ENCODE measurements at regions not wholly inside any gene's neighbourhood (a gene's known extent, or its start where the extent isn't known, plus 50 kb on each side); places are given as distances from the start of the nearest gene placed in this dataset.
A peak's percentile ranks its signal among the peaks of the same experiment; 100 is the strongest.

- peaks cover 17 to 27% of the 10 kb centered on the region in 2 donors for H3K4me1 ChIP-seq (ENCODE audit: control insufficient read depth in 1 of 2, insufficient read depth in 2 of 2, low read length in 2 of 2)
- no peaks in the 10 kb centered on the region for H3K36me3 ChIP-seq (ENCODE audit: control insufficient read depth in 1 of 2, insufficient read depth in 2 of 2, low read length in 2 of 2)
- H3K9ac ChIP-seq (ENCODE audit: low read depth in 1 of 2, low read length in 2 of 2) = peak overlapping the region; percentile 82 to 93
- H3K9me3 ChIP-seq (ENCODE audit: control insufficient read depth in 1 of 2, low read length in 2 of 2) = no peaks in the 10 kb centered on the region
- peak overlapping the region; percentile 98 for H3K27ac ChIP-seq (ENCODE audit: low read depth, low read length)
- peak overlapping the region in 1 of 2 donors; percentile 76 for H3K4me3 ChIP-seq (ENCODE audit: low read depth in 1 of 2, low read length in 2 of 2)
- H3K27me3 ChIP-seq (ENCODE audit: control insufficient read depth in 1 of 2, insufficient read depth in 2 of 2, low read length in 2 of 2) = no peaks in the 10 kb centered on the region
Observed at GRCh38 chr1:244968881-244969280, 104.5 kb upstream of the HNRNPU start.

GRCh38 chr1:244968471-244968871, 104.1 kb upstream of the HNRNPU start:
- Histone ChIP-seq H3K27me3 (ENCODE audit: control insufficient read depth in 1 of 2, insufficient read depth in 2 of 2, low read length in 2 of 2) (no peaks in the 10 kb centered on the region), H3K36me3 (ENCODE audit: control insufficient read depth in 1 of 2, insufficient read depth in 2 of 2, low read length in 2 of 2) (no peaks in the 10 kb centered on the region), H3K4me1 (ENCODE audit: control insufficient read depth in 1 of 2, insufficient read depth in 2 of 2, low read length in 2 of 2) (peaks cover 21 to 31% of the 10 kb centered on the region in 2 donors), H3K9me3 (ENCODE audit: control insufficient read depth in 1 of 2, low read length in 2 of 2) (no peaks in the 10 kb centered on the region), H3K27ac (ENCODE audit: low read depth, low read length) (peak overlapping the region; percentile 98), H3K9ac (ENCODE audit: low read depth in 1 of 2, low read length in 2 of 2) (no peak overlapping the region), H3K4me3 (ENCODE audit: low read depth in 1 of 2, low read length in 2 of 2) (no peak overlapping the region)

- no peak overlapping the region for H3K9ac ChIP-seq (ENCODE audit: low read depth in 1 of 2, low read length in 2 of 2)
- peaks cover 25 to 33% of the 10 kb centered on the region in 2 donors for H3K4me1 ChIP-seq (ENCODE audit: control insufficient read depth in 1 of 2, insufficient read depth in 2 of 2, low read length in 2 of 2)
- H3K27me3 ChIP-seq (ENCODE audit: control insufficient read depth in 1 of 2, insufficient read depth in 2 of 2, low read length in 2 of 2) = no peaks in the 10 kb centered on the region
- H3K27ac ChIP-seq (ENCODE audit: low read depth, low read length) = no peak overlapping the region
- no peaks in the 10 kb centered on the region for H3K36me3 ChIP-seq (ENCODE audit: control insufficient read depth in 1 of 2, insufficient read depth in 2 of 2, low read length in 2 of 2)
- H3K9me3 ChIP-seq (ENCODE audit: control insufficient read depth in 1 of 2, low read length in 2 of 2) = no peaks in the 10 kb centered on the region
- no peak overlapping the region for H3K4me3 ChIP-seq (ENCODE audit: low read depth in 1 of 2, low read length in 2 of 2)
Observed at GRCh38 chr1:244967159-244967558, 102.8 kb upstream of the HNRNPU start.

DNA sequence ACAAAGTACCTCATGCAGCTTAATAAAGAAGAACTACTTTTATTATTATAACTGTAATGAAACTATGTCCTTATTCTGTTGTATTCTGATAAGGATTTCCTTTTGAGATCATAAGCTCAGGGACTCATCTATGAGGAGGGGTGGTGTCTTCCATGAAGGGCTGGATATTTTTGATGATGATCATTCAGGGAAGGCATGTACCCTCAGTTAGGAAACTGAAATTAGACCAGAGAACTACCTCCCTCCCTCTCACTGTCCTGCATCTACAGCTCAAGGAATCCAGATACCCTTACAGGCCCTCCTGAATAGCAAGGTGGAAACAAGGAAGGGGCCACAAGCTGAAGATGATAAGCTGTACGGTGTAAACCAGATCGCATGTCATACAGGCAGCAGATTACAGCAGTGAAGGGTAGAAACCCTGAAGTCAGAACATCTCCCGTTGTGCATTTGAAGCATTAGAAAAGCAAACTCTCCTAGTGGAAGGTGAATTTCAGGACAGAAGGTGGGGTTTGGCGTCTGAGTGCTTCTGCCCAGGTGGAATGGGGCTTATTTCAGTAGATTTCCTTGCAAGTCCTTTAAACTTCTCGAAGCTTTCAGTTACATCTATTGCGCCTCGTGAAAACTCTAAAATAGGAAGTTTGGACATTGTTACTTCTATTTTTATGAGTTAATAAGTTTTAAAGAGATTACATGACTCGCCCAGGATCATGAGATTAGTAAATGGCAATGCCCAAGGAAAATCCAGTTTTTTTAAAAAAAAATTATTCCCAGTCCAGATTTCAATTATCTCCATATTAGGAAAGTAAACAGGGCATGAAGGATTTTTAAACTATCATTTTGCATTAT, 101.1 kb upstream of the HNRNPU start:
- no peak overlapping the region for H3K4me3 ChIP-seq (ENCODE audit: low read depth in 1 of 2, low read length in 2 of 2)
- no peak overlapping the region for H3K27ac ChIP-seq (ENCODE audit: low read depth, low read length)
- H3K9me3 ChIP-seq (ENCODE audit: control insufficient read depth in 1 of 2, low read length in 2 of 2) = no peaks in the 10 kb centered on the region
- peak overlapping the region; percentile 8 to 26 for H3K9ac ChIP-seq (ENCODE audit: low read depth in 1 of 2, low read length in 2 of 2)
- H3K4me1 ChIP-seq (ENCODE audit: control insufficient read depth in 1 of 2, insufficient read depth in 2 of 2, low read length in 2 of 2) = peaks cover 25 to 33% of the 10 kb centered on the region in 2 donors
- H3K27me3 ChIP-seq (ENCODE audit: control insufficient read depth in 1 of 2, insufficient read depth in 2 of 2, low read length in 2 of 2) = no peaks in the 10 kb centered on the region
- no peaks in the 10 kb centered on the region for H3K36me3 ChIP-seq (ENCODE audit: control insufficient read depth in 1 of 2, insufficient read depth in 2 of 2, low read length in 2 of 2)

DNA sequence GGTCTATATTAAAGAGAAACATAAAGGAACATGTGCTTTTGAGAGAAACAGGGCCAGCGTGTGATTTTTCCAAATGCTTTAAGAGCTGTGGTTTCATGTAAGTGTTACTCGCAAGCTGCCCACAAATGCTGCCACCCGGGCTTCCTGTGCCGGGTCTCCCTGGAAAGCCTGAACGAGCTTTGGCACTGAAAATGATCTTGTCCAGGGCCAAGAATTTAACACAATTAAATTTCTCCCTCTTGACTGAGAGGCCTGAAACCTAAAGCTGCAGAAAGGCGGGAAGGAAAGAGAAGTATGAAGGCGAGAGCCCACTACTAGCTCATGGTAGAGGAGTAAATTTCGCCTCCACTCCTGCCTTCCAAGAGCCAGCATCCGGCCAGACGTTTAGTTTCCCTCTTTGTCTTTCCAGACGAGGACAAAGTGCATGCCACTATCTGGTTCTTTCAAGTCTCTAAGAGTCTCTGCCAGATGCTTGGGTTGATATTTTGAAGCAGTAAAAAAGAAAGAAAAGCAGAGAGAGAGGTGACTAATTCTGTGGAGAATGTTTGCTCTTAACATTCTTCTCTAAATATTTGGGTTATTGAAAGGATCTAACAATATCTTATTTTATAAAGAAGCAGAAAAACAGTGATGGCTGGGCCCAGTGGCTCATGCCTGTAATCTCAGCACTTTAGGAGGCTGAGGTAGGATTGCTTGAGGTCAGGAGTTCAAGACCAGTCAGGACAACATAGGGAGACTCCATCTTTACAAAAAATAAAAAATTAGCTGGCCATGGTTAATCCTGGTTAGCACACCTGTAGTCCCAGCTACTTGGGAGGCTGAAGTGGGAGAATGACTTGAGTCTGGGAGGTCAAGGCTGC, 100.0 kb upstream of the HNRNPU start:
- Histone ChIP-seq H3K27ac (ENCODE audit: low read depth, low read length) (no peak overlapping the region), H3K9me3 (ENCODE audit: control insufficient read depth in 1 of 2, low read length in 2 of 2) (no peaks in the 10 kb centered on the region), H3K9ac (ENCODE audit: low read depth in 1 of 2, low read length in 2 of 2) (peak overlapping the region; percentile 45 to 58), H3K4me3 (ENCODE audit: low read depth in 1 of 2, low read length in 2 of 2) (peak overlapping the region; percentile 6 to 33), H3K36me3 (ENCODE audit: control insufficient read depth in 1 of 2, insufficient read depth in 2 of 2, low read length in 2 of 2) (no peaks in the 10 kb centered on the region), H3K27me3 (ENCODE audit: control insufficient read depth in 1 of 2, insufficient read depth in 2 of 2, low read length in 2 of 2) (no peaks in the 10 kb centered on the region), H3K4me1 (ENCODE audit: control insufficient read depth in 1 of 2, insufficient read depth in 2 of 2, low read length in 2 of 2) (peaks cover 25 to 32% of the 10 kb centered on the region in 2 donors)

DNA sequence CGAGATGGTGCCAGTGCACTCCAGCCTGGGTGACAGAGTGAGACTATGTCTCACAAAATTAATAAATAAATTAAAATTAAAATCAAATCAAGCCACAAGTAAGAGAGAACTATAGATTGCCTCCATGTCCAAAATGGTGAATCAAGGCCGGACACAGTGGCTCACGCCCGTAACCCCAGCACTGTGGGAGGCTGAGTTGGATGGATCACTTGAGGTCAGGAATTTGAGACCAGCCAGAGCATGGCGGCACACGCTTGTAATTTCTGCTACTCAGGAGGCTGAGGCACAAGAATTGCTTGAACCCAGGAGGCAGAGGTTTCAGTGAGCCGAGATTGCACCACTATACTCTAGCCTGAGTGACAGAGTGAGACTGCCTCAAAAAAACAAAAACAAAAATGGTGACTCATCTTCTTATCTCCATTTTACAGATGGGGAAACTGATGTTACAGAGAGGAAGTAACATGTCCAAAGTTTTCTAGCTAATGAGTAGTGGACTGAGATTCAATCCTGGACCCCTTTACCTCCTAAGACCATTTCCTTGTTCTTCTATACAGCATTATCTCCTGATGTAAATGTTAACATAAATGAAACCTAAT, 99.0 kb upstream of the HNRNPU start:
- Histone ChIP-seq H3K9me3 (ENCODE audit: control insufficient read depth in 1 of 2, low read length in 2 of 2) (no peaks in the 10 kb centered on the region), H3K4me1 (ENCODE audit: control insufficient read depth in 1 of 2, insufficient read depth in 2 of 2, low read length in 2 of 2) (peaks cover 23 to 25% of the 10 kb centered on the region in 2 donors), H3K27ac (ENCODE audit: low read depth, low read length) (no peak overlapping the region), H3K9ac (ENCODE audit: low read depth in 1 of 2, low read length in 2 of 2) (peak overlapping the region in 1 of 2 donors; percentile 45), H3K27me3 (ENCODE audit: control insufficient read depth in 1 of 2, insufficient read depth in 2 of 2, low read length in 2 of 2) (no peaks in the 10 kb centered on the region), H3K4me3 (ENCODE audit: low read depth in 1 of 2, low read length in 2 of 2) (no peak overlapping the region), H3K36me3 (ENCODE audit: control insufficient read depth in 1 of 2, insufficient read depth in 2 of 2, low read length in 2 of 2) (no peaks in the 10 kb centered on the region)

GRCh38 chr1:244962130-244962529, 97.8 kb upstream of the HNRNPU start:
- peaks cover 23 to 25% of the 10 kb centered on the region in 2 donors for H3K4me1 ChIP-seq (ENCODE audit: control insufficient read depth in 1 of 2, insufficient read depth in 2 of 2, low read length in 2 of 2)
- no peaks in the 10 kb centered on the region for H3K27me3 ChIP-seq (ENCODE audit: control insufficient read depth in 1 of 2, insufficient read depth in 2 of 2, low read length in 2 of 2)
- no peak overlapping the region for H3K9ac ChIP-seq (ENCODE audit: low read depth in 1 of 2, low read length in 2 of 2)
- H3K4me3 ChIP-seq (ENCODE audit: low read depth in 1 of 2, low read length in 2 of 2) = no peak overlapping the region
- H3K36me3 ChIP-seq (ENCODE audit: control insufficient read depth in 1 of 2, insufficient read depth in 2 of 2, low read length in 2 of 2) = no peaks in the 10 kb centered on the region
- no peaks in the 10 kb centered on the region for H3K9me3 ChIP-seq (ENCODE audit: control insufficient read depth in 1 of 2, low read length in 2 of 2)
- no peak overlapping the region for H3K27ac ChIP-seq (ENCODE audit: low read depth, low read length)

DNA sequence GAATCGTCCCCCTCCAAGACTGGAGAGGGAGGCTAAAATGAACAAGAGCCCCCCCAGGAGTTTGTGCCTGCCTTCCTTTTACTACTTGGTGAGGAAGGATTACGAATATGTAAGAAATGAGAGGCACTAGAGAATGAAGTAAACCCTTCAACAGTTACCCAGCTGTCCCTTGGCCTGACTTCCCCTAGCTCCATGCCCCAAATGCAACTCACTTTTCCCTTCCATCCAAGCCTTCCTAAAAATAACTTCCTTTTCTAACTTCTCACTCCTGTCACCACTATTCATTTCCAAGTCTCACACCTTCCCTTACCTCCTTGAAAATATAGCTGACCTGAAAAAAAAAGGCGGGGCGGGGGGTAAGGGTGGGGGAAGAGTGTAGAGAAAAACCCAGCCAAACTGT, 96.6 kb upstream of the HNRNPU start:
- Histone ChIP-seq H3K27me3 (ENCODE audit: control insufficient read depth in 1 of 2, insufficient read depth in 2 of 2, low read length in 2 of 2) (no peaks in the 10 kb centered on the region), H3K27ac (ENCODE audit: low read depth, low read length) (no peak overlapping the region), H3K36me3 (ENCODE audit: control insufficient read depth in 1 of 2, insufficient read depth in 2 of 2, low read length in 2 of 2) (no peaks in the 10 kb centered on the region), H3K4me1 (ENCODE audit: control insufficient read depth in 1 of 2, insufficient read depth in 2 of 2, low read length in 2 of 2) (peaks cover 23 to 25% of the 10 kb centered on the region in 2 donors), H3K4me3 (ENCODE audit: low read depth in 1 of 2, low read length in 2 of 2) (no peak overlapping the region), H3K9me3 (ENCODE audit: control insufficient read depth in 1 of 2, low read length in 2 of 2) (no peaks in the 10 kb centered on the region), H3K9ac (ENCODE audit: low read depth in 1 of 2, low read length in 2 of 2) (no peak overlapping the region)

GRCh38 chr1:244958593-244958992, 94.2 kb upstream of the HNRNPU start:
- H3K36me3 ChIP-seq (ENCODE audit: control insufficient read depth in 1 of 2, insufficient read depth in 2 of 2, low read length in 2 of 2) = no peaks in the 10 kb centered on the region

GRCh38 chr1:244957525-244957924, 93.2 kb upstream of the HNRNPU start:
- peaks cover 4 to 12% of the 10 kb centered on the region in 2 donors for H3K4me1 ChIP-seq (ENCODE audit: control insufficient read depth in 1 of 2, insufficient read depth in 2 of 2, low read length in 2 of 2)
- H3K9me3 ChIP-seq (ENCODE audit: control insufficient read depth in 1 of 2, low read length in 2 of 2) = no peaks in the 10 kb centered on the region
- H3K9ac ChIP-seq (ENCODE audit: low read depth in 1 of 2, low read length in 2 of 2) = no peak overlapping the region
- no peak overlapping the region for H3K27ac ChIP-seq (ENCODE audit: low read depth, low read length)
- H3K27me3 ChIP-seq (ENCODE audit: control insufficient read depth in 1 of 2, insufficient read depth in 2 of 2, low read length in 2 of 2) = no peaks in the 10 kb centered on the region
- no peaks in the 10 kb centered on the region for H3K36me3 ChIP-seq (ENCODE audit: control insufficient read depth in 1 of 2, insufficient read depth in 2 of 2, low read length in 2 of 2)
- no peak overlapping the region for H3K4me3 ChIP-seq (ENCODE audit: low read depth in 1 of 2, low read length in 2 of 2)

More at GRCh38 chr1:244958593-244958992, 94.2 kb upstream of the HNRNPU start:
- no peaks in the 10 kb centered on the region for H3K9me3 ChIP-seq (ENCODE audit: control insufficient read depth in 1 of 2, low read length in 2 of 2)
- no peak overlapping the region for H3K9ac ChIP-seq (ENCODE audit: low read depth in 1 of 2, low read length in 2 of 2)
- H3K4me1 ChIP-seq (ENCODE audit: control insufficient read depth in 1 of 2, insufficient read depth in 2 of 2, low read length in 2 of 2) = peaks cover 8 to 11% of the 10 kb centered on the region in 2 donors
- H3K4me3 ChIP-seq (ENCODE audit: low read depth in 1 of 2, low read length in 2 of 2) = no peak overlapping the region
- H3K27ac ChIP-seq (ENCODE audit: low read depth, low read length) = no peak overlapping the region
- H3K27me3 ChIP-seq (ENCODE audit: control insufficient read depth in 1 of 2, insufficient read depth in 2 of 2, low read length in 2 of 2) = no peaks in the 10 kb centered on the region
